K562 (cell line): ENCODE measurements at regions not wholly inside any gene's neighbourhood (a gene's known extent, or its start where the extent isn't known, plus 50 kb on each side); places are given as distances from the start of the nearest gene placed in this dataset.
"Not testable (repeated sequence)": the region's sequence is repeated elsewhere in the genome, so short reads cannot be mapped to it uniquely, and the experiment has no call there.

ENCODE experiments used
- ATAC-seq: fragments of 200-7000 bp; cut with Tn5 transposase; 3 replicates; pipeline ENCODE4 v1.9.1; 2020; ENCODE audit warnings: moderate library complexity
- BruUV-seq: library from RNA; stranded (reverse); fragments of 400-500 nt; replicated peaks from 2 replicates; lab custom pipeline; 2021; lab: Mats Ljungman, UMichigan
- CTCF ChIA-PET: fragments of 300-600 bp; formaldehyde crosslinking; extraction: SDS; loops from one replicate; lab custom pipeline; 2021; ENCODE audit warnings: low intra/inter-chr PET ratio; lab: Yijun Ruan, JAX
- POLR2A ChIA-PET: fragments of 300-600, 350-650 bp; sonication (Branson Sonifier 250); formaldehyde crosslinking; extraction: SDS; loops from one replicate; lab custom pipeline; 2021; ENCODE audit warnings: antibody characterized with exemption, inconsistent platforms; lab: Yijun Ruan, JAX
- DNase-seq, 4 experiments: peaks; one replicate each; pipeline versions ENCODE4 v3.0.0 to v3.0.0-alpha.2; 2011 to 2018; ENCODE audit warnings: low spot score in 3 of 4, mixed read lengths in 3 of 4; ENCODE audit errors: extremely low read depth in 1 of 4
- FAIRE-seq: peaks from 2 replicates; lab custom pipeline; 2011; peaks lifted over from hg19 to GRCh38; lab: Jason Lieb, UNC
- H2AFZ ChIP-seq: 2 replicates; pipeline ENCODE4 v1.6.0; 2011; ENCODE audit warnings: low read depth, low read length, control low read depth, inconsistent platforms
- H3K27ac ChIP-seq: fragments of 200-600 bp; 3 replicates; pipeline ENCODE4 v1.8.0; 2011; ENCODE audit warnings: low read depth, mild to moderate bottlenecking, control low read depth, inconsistent platforms, low read length, moderate library complexity, mixed read lengths; ENCODE audit errors: extremely low read depth
- H3K27me3 ChIP-seq, 2 experiments: fragments of 300-600 bp in 1 of 2; 2 replicates in 1 of 2; 3 replicates in 1 of 2; pipeline versions ENCODE4 v1.6.0 to v1.8.0; 2011; ENCODE audit warnings: inconsistent platforms in 2 of 2, low read length in 2 of 2, mild to moderate bottlenecking in 1 of 2, mixed read lengths in 1 of 2, moderate library complexity in 1 of 2; ENCODE audit not compliant: control insufficient read depth in 2 of 2, insufficient read depth in 2 of 2
- H3K36me3 ChIP-seq: fragments of 300-600 bp; 3 replicates; pipeline ENCODE4 v1.8.0; 2011; ENCODE audit warnings: mild to moderate bottlenecking, low read length, inconsistent platforms; ENCODE audit not compliant: control insufficient read depth, insufficient read depth
- H3K4me1 ChIP-seq, 2 experiments: fragments of 200-600 bp in 1 of 2; replicated peaks in 1 of 2; 2 replicates in 1 of 2; 3 replicates in 1 of 2; pipeline versions ENCODE4 v1.5.1 to v1.8.0; 2011; ENCODE audit warnings: inconsistent platforms in 2 of 2, low read length in 2 of 2, mild to moderate bottlenecking in 1 of 2, mixed read lengths in 1 of 2, moderate library complexity in 1 of 2; ENCODE audit not compliant: control insufficient read depth in 2 of 2, insufficient read depth in 2 of 2
- H3K4me2 ChIP-seq: 2 replicates; pipeline ENCODE4 v1.6.1; 2011; ENCODE audit warnings: low read length, control low read depth, inconsistent platforms, mixed read lengths; ENCODE audit not compliant: insufficient read depth
- H3K4me3 ChIP-seq: fragments of 200-600 bp; sonication (generic), shearing (Covaris generic); 2 replicates; pipeline ENCODE4 v1.5.1; 2016; ENCODE audit warnings: control low read depth, inconsistent platforms
- H3K79me2 ChIP-seq: fragments of 200-600 bp; 3 replicates; pipeline ENCODE4 v1.8.0; 2011; ENCODE audit warnings: low read length, inconsistent platforms; ENCODE audit not compliant: control insufficient read depth, insufficient read depth
- H3K9ac ChIP-seq, 2 experiments: 2 replicates each; pipeline versions ENCODE4 v1.6.0 to v1.6.1; 2011; ENCODE audit warnings: low read depth in 2 of 2, low read length in 2 of 2, control low read depth in 1 of 2, inconsistent platforms in 1 of 2, mild to moderate bottlenecking in 1 of 2, mixed read lengths in 1 of 2; ENCODE audit not compliant: insufficient read depth in 1 of 2
- H3K9me1 ChIP-seq: one replicate; pipeline ENCODE4 v1.6.0; 2011; ENCODE audit warnings: inconsistent platforms, mild to moderate bottlenecking, low read length, moderate library complexity; ENCODE audit not compliant: control insufficient read depth, insufficient read depth
- H3K9me3 ChIP-seq: replicated peaks from 2 replicates; pipeline ENCODE4 v1.5.1; 2011; ENCODE audit warnings: low read depth, low read length, inconsistent platforms; ENCODE audit not compliant: control insufficient read depth, insufficient read depth
- H4K20me1 ChIP-seq: replicated peaks from 2 replicates; pipeline ENCODE4 v1.6.1; 2011; ENCODE audit warnings: low read length, inconsistent platforms, mixed read lengths; ENCODE audit not compliant: control insufficient read depth, insufficient read depth
- CEBPG ChIP-seq, 3 experiments: fragments of 200-800 bp in 1 of 3; sonication (Bioruptor generic) in 1 of 3; sonication (generic) in 1 of 3; formaldehyde crosslinking in 1 of 3; IDR thresholded peaks in 2 of 3; conservative IDR thresholded peaks in 1 of 3; 2 replicates each; pipeline versions ENCODE4 v1.6.1 to v1.8.0; 2016 to 2022; ENCODE audit warnings: missing compliant biosample characterization in 2 of 3, missing genetic modification characterization in 2 of 3, mild to moderate bottlenecking in 1 of 3, missing genetic modification reagents in 1 of 3
- WGBS: fragments of 100-300 bp; shearing (Covaris generic); methylation state at CpG from one replicate; pipeline ENCODE4 v1.1.6; 2016; ENCODE audit warnings: low coverage, mixed read lengths; ENCODE audit not compliant: insufficient coverage; ENCODE audit errors: missing lambda C conversion rate; 5-methylcytosine and 5-hydroxymethylcytosine counted together
- in situ Hi-C: fragments of 300-500 bp; cut with MboI; formaldehyde crosslinking; loops from 4 replicates; pipeline ENCODE4 v1.15.0; 2018; ENCODE audit warnings: inconsistent platforms, mixed read lengths
- intact Hi-C: fragments of 100-400 bp; cut with micrococcal nuclease; formaldehyde crosslinking; loops from 2 replicates; pipeline ENCODE4 v1.14.2; 2022
- TF ChIP-seq, protein P1 (sequence below): fragments of 250-450 bp; sonication (Bioruptor Pico); IDR thresholded peaks from 2 replicates; pipeline ENCODE4 v1.6.1; 2021; ENCODE audit warnings: mild to moderate bottlenecking

DNA sequence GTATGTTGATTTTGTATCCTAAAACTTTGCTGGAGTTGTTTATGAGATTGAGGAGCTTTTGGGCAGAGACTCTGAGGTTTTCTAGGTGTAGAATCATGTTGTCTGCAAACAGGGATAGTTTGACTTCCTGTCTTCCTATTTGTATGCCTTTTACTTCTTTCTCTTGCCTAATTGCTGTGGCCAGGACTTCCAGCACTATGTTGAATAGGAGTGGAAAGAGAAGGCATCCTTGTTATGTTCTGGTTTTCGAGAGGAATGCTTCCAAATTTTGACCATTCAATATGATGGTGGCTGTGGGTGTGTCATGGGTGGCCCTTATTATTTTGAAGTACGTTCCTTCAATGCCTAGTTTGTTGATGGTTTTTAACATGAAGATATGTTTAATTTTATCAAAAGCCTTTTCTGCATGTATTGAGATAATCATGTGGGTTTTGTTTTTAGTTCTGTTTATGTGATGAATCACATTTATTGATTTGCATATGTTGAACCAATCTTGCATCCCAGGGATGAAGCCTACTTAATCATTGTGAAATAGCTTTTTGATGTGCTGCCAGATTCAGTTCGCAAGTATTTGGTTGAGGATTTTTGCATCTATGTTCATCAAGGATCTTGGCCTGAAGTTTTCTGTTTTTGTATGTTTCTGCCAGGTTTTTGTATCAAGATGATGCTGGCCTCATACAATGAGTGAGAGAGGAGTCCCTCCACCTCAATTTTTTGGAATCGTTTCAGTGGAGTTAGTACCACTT lies 188.1 kb downstream of the MINAR1 start (continued):
- TF ChIP-seq, protein P1, sequence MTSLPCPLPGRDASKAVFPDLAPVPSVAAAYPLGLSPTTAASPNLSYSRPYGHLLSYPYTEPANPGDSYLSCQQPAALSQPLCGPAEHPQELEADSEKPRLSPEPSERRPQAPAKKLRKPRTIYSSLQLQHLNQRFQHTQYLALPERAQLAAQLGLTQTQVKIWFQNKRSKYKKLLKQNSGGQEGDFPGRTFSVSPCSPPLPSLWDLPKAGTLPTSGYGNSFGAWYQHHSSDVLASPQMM (CRISPR knock-in tag), result no peak
- TF ChIP-seq, all 486 proteins: peak for 0

DNA sequence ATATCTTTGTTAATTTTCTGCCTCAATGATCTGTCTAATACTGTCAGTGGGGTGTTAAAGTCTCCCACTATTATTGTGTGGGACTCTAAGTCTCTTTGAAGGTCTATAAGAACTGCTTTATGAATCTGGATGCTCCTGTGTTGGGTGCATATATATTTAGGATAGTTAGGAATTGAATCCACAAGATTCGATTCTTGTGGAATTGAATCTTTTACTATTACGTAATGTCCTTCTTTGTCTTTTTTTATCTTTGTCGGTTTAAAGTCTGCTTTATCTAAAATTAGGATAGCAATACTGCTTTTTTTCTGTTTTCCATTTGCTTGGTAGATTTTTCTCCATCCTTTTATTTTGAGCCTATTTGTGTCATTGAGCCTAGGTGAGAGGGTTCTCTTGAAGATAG lies 189.7 kb downstream of the MINAR1 start:
- 0% methylated on average over 3 of the region's 3 CpGs for WGBS
- FAIRE-seq; ATAC-seq; H4K20me1 ChIP-seq; H3K27me3 ChIP-seq; DNase-seq; H3K4me2 ChIP-seq; H3K36me3 ChIP-seq; CTCF ChIA-PET; H3K4me3 ChIP-seq; BruUV-seq; H2AFZ ChIP-seq; H3K9ac ChIP-seq; H3K9me3 ChIP-seq; H3K27ac ChIP-seq; POLR2A ChIA-PET; H3K79me2 ChIP-seq; H3K9me1 ChIP-seq; in situ Hi-C loops; intact Hi-C loops; H3K4me1 ChIP-seq; TF ChIP-seq CEBPG (CRISPR knock-in tag; IDR thresholded peaks at IDR 0.05): not testable (repeated sequence)
- TF ChIP-seq CEBPG (tag; conservative IDR thresholded peaks at IDR 0.05 in 1 of 2, IDR thresholded peaks at IDR 0.05 in 1 of 2), result peak in 1 of 2 experiments; percentile 55; a peak in 2 of 4 replicates
